D341Med (cell line): ENCODE measurements at regions not wholly inside any gene's neighbourhood (a gene's known extent, or its start where the extent isn't known, plus 50 kb on each side); places are given as distances from the start of the nearest gene placed in this dataset.
"Not testable (repeated sequence)": the region's sequence is repeated elsewhere in the genome, so short reads cannot be mapped to it uniquely, and the experiment has no call there.

Source experiments
- DNase-seq: peaks from one replicate; pipeline ENCODE4 v3.0.0; 2012; ENCODE audit warnings: low spot score

DNA sequence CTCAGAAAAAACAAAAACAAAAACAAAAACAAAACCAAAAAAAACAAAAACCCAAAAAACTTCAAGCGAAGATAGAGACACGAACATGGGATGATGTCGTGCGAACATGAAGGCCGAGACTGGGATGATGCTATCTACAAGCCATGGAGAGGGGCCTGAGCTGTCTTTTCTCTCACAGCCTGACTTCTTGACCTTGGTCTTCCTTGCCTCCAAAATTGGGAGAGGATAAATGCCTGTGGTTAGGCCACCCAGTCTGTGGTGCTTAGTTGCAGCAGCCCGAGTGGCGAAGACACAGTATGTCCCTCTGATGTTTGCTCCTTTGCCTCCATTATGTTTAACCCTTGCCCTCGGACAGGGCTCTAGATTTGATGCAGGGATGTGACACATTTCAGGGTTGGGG lies 130.4 kb upstream of the BASP1 start:
- DNase-seq, result no peak

DNA sequence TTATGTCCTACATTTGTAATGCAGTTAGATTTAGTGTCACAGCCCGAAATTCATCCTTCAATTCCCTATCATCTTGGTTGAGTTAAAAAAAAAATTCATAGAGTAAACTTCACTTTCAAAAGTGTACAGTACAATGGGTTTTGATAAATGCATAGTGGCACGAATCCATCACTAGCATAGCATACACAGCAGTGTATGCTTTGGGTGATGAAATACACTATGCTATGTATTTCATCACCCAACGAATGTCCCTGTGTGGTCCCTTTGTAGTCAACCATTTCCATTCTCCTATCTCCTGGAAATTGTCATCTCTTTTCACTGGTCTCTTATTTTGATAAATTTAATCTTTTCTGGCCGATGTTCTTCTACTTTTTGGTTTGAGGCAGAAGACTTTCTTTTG lies 129.4 kb upstream of the BASP1 start:
- DNase-seq, result no peak

DNA sequence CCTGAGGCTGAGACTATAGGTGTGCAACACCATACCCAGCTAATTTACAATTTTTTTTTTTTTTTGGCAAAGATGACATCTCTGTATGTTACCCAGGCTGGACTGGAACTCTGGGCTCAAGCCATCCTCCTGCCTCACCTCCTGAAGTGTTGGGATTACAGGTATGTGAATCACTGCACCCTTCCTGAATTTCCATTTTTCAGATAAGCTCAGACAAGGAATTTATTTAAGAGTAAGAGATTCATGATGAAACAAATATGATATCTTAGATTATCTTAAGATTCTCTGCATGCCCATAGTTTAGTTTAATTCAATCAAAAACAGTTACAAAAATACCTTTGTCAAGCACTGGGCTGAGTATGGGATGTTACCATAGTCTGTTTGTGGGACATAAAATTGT lies 128.4 kb upstream of the BASP1 start:
- no peak for DNase-seq

DNA sequence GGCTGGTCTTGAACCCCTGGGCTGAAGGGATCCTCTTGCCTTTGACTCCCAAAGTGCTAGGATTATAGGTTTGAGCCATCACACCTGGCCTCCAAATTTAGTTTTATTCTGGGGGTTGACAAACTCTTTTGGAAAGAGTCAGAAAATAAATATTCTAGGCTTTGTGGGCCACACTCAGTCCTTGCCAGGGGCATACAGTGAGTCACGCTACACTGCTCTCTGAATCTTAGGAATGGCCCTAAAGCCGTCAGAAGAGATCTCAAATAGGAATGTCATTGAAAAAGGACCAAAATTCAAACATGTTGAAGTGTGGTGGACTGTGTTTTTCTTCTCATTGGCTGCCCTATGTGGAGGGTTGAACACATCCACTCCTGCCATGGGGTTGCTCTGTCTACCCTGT lies 127.7 kb upstream of the BASP1 start:
- no peak for DNase-seq

DNA sequence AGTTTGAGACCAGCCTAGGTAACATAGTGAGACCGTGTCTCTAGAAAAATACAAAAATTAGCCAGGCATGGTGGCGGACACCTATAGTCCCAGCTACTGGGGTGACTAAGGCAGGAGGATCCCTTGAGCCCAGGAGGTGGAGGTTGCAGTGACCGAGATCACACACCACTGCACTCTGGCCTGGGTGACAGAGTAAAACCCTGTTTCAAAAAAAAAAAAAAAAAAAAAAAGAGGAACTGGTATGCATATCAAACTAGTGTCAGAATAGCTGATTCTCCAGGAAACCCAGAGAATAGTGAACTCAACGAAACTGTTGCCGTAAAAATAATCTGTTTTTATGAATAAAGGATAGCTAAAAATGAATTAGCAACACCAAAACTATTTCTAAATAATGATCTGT lies 126.6 kb upstream of the BASP1 start:
- no peak for DNase-seq

DNA sequence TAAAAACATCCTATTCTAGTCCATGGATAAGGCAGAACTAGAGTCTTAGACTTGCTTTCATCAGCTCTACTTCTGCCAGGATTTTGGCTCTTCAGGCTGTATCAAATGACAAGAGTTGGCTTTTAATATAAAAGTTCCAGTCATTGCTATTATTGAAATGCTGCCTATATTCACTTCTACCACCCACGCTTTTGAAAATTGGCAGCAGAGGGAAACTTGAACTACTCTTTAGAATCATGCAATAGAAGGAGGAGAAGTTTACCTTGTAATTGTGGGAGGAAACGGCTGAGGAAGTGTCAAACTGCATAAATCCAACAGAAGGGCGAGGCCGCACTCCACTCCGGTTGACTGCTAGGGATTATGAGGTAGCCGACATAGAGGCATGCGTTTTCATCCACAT lies 122.6 kb upstream of the BASP1 start:
- no peak for DNase-seq

DNA sequence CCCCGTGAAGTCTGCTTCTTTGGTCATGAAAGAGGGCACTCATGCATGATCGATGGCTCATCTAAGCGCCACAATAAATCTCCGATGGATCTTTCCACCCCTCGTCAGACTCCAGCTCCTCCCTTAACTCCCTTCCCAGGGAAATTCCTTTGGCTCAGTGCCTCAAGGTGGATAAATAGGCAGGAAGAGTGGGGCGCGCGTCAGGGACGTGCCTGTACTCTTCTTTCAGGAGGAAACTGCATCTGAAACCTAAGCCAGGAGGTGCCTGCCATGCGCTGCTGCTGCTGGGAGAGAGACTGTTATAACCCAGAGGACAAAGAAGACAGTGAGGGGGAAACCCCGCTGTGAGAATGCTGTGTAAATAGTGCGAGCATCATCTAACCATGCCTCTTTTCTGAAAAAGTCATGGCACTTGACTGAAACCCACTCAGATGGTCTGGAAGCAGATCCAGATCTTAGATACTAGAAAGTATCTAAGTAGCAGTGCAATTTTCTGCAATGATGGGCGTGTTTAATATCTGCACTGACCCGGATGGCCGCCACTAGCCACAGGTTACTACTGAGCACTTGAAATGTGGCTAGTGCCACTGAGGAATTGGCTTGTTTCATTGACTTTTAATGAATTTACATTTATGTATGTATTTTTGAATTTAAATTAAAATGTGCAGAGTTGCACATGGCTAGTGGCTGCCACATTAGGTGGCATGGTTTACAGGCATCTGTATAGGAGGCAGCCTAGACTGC lies 120.3 kb upstream of the BASP1 start:
- no peak for DNase-seq

DNA sequence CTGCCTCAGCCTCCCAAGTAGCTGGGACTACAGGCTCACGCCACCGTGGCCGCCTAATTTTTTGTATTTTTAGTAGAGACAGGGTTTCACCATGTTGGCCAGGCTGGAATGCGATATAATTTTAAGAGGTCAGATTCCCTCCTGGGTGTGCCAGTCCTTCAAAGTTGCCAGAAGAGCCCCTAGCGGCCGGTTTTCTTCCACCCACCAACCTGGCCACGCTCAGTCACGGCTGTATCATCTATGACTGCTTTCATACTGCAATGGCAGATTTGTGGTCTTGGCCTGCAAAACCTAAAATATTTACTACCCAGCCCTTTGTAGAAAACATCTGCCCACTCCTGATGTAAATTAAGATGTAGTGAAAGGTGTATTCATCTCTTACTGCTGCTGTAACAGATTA lies 117.5 kb upstream of the BASP1 start:
- no peak for DNase-seq

DNA sequence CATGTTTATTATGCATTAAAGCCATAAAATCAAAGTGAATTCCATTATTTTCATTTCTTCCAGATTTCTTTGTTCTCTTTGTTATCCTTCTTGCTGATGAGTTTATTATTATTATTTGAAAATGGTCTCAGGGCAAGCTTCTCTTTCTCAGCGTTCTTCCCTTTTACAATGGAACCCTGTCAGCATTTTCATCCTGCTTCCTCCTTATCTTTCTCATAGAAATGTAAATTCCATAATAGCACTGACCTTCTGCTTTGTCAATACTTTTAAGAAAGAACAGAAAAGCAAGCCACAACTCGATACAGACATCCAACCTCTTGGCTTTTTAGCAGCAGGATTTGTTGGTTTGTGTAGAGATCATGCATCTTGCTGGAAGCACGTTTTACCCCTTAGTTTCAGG lies 114.0 kb upstream of the BASP1 start:
- no peak for DNase-seq

DNA sequence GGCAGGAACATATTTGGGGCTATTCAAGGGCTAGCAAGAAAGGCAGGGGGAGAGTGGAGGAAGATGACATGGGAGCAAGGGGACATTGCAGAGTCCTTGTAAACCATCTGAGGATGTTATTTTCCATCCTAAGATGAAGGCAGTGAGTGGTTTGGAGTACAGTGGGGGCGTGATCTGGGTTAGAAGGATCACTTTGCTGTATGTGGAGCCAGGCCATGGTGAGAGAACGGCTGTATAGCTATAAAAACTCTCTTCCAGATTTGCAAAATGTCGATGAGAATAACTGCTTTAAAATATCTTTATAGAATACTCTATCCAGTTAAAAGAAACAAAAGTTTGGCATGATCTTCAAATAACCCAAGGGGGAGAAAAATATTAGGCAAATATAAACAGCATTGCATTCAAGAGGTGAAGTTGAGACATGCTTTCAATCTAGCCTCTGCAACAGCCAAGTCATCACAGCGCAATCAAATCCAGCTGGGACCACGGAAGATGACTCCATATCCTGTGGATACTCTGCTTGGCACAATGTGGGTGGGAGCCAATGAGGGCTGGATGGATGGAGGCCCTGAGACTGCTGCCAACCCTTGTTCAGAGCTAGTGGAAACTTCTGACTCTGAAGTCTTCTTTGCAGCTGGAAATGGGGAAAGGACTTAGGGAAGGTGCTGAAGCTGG lies 111.5 kb upstream of the BASP1 start:
- no peak for DNase-seq

DNA sequence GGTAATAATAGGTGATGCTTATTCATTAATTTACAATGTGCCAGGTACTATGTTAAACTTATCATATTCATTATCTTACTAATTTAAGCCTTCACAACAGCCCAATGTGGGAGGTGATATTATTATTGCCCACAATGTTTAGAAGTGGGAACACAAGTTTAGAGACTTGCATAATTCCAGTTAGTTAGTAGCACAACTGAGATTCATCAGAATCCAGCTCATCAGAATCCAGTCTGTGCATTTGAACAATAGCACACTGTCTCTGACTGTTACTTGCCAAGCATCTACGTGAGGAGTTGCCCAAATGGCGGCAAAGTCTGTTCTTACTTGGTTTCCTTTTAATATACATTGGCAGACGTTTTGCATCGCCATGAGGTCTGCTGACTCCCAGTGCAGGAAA lies 110.9 kb upstream of the BASP1 start:
- DNase-seq, result no peak

DNA sequence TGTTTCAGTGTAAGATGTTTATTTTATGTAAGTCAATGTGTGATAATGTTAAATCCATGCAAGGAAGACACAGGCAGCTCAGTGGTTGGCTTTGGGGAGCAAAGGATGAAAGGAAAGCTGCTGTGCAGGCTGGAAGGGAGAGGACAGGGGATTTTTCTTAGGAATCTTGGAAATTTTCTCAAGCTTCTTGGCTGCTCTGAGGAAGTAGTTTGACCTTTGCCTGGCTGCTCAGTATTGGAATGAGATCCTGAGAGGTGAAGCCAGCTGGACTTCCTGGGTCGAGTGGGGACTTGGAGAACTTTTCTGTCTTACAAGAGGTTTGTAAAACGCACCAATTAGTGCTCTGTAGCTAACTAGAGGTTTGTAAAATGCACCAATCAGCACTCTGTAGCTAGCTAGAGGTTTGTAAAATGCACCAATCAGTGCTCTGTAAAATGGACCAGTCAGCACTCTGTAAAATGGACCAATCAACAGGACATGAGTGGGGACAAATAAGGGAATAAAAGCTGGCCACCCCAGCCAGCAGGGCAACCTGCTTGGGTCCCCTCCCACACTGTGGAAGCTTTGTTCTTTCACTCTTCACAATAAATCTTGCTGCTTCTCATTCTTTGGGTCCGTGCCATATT lies 105.2 kb upstream of the BASP1 start:
- DNase-seq, result not testable (repeated sequence)

DNA sequence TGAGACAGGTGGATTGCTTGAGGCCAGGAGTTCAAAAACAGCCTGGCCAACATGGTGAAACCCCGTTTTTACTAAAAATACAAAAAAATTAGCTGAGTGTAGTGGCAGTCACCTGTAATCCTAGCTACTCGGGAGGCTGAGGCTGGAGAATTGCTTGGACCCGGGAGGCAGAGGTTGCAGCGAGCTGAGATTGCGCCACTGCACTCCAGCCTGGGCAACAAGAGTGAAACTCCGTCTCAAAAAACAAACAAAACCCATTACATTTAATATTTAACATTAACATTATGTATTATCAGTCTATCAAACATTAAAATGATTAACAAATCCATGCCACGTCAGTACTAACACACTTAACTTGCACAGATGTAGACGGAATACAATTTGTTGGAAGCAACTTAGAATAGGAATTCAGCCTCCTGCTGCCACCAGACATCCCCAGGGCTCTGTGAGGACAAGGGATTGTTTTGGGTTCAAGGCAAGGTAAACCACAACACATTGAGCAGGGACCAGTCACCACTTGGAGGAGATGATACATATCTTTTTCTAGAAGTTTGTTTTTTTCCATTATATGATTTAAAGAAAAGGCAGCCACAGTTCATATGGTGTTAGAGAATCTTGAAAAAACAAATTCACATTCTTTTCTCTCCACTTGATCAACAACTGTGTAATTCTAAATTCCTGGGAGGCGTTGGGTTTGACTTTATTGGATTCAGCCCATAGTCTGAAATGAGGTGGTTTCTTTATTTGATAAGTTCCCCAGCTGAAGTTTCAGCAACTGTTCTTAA lies 104.1 kb upstream of the BASP1 start:
- no peak for DNase-seq

DNA sequence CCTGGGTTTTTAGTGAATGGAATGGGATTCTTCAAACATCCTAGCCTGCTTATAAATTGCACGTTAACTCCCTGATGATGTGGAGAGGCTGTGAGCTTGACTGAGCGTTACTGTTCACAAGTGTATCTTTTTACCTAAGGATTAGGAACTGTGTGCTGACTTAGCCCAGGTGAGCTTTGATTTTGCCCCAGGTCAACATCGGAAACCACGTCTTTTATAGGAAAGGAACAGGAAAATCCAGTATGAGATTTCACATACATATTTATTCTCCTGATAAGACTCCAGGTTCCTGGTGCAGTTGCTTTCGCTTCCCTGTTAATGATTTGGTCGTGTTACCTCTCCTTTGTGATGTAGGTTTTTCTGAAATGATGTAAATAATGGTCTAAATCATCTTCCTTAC lies 103.2 kb upstream of the BASP1 start:
- DNase-seq, result no peak

DNA sequence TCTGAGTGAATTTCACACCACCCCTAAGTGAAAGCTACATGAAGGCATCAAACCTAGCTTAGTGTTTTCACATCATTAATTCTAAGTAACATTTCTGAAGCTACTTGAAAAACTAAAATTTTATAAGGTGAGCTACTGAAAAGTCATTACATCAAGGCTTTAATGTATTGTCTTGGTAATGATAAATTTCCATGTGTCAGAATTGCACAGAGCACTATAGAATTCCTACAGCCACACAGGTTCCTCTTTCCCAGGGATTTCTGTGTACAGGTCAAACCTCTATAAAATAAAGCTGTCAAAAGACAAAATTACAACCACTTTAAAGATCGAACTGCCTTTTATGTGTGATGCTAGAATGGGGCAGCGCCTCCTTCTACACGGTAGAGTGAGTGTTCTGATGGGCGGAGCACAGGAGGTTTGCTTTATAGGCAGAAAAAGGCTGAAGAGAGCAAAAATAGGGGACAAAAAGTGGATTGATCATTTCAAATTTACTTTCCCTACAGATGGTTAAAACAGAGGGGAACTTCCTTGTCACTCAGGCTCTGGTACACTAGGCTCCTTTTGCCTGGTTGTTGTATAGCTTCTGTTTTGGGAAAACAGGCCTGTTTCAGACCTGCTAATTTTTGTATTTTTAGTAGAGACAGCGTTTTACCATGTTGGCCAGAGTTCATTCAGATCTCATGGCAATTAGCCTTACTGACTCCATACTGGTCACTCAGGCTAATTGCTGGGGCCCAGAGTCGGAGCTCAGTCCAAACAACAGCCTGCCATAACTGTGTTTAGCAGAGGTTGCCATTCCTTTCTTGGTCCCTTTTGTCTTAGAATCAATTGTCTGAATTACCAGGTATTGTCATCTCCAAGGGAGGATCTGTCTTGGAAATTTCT lies 102.5 kb upstream of the BASP1 start:
- DNase-seq, result no peak

DNA sequence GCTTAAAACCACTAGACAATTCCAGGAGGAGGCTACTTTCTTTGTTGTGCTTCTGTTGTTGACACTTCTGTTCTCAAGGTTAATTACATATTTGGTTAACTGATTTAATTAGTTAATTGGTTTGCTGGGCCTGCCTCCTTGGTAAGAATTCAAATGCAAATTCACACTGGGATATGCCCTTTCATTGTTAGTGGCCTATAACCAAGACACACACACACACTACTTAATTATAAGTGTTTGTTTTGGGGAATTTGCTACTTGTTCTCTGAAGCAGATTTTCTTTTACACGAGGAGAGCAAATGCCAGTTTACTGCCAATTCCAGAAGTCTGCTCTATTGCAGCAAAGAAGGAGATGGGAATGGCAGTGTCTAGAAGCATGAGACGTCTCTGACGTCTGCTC lies 101.6 kb upstream of the BASP1 start:
- DNase-seq, result no peak

DNA sequence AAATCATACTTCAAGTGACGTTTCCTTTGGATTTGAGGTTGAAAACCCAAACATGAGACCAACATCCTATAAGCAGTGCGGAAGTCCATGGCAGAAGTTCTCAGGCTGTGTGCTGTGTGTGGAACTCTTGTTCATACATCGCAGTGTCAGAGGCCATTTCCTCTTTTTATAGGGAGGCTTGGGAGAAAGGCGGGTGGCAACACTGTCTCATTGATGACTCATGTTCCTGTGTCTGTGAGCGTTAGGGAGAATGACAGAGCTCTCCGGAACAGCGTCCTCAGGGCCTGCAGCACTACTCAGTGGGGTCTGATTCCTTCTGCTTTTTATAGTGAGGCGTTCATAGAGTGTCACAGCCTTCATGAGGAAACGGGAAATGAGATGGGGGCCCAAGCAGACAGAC lies 98.8 kb upstream of the BASP1 start:
- DNase-seq, result no peak

DNA sequence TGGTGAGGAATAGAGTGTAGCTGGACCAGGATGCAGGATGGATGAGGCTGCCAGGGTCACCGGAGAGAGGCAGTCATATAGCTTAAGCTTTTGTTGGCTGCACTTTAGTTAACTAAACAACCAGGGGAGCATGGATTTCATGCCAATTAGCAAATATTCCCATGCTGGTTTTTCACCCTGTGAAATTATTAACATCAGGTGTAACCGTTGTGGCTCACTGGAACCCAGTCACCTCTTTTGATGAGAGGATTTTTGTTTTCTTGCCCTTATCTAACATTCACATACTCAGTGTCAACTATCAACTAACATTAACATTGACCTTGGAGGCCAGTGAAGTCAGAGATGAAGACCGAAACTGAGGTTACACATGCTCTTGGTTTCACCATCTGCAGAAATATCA lies 97.2 kb upstream of the BASP1 start:
- DNase-seq, result no peak

DNA sequence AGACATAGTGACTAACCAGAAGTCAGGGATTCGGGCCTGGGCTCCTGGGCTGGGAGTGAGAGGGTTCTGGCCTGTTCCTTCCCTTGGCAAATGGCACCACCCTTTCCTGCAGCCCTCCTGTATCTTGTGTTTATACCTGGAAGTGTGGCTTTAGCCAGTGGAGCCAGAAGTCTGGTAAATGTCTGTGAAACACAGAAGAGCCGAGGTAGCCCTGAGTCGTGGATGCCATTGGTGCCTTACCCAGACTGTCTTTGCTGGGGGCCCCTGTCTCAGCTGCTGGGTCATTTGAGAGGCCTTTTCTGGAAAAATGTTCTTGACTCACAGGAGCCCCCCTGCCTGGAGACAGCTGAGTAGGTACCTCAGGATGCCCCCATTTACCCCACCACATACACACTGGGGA lies 95.7 kb upstream of the BASP1 start:
- DNase-seq, result no peak

DNA sequence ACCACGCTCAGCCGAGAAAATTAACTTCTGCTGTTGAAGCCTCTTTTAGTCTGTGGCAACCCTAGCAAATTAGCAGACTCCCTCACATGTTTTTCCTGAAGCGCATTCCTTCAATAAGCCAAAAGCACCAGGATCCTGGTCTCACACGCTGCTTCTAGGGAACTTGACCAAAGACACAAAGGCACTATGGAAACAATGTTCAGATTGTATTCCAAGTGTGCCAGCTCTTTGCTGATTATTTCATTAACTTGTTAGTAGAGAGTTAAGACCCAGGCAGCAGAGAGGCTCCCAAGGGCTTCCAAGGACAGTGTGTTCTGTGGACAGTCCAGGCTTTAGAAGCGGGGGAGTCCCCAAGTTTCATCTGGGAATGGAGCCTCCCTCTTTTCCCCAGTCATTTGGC lies 94.4 kb upstream of the BASP1 start:
- DNase-seq, result no peak

DNA sequence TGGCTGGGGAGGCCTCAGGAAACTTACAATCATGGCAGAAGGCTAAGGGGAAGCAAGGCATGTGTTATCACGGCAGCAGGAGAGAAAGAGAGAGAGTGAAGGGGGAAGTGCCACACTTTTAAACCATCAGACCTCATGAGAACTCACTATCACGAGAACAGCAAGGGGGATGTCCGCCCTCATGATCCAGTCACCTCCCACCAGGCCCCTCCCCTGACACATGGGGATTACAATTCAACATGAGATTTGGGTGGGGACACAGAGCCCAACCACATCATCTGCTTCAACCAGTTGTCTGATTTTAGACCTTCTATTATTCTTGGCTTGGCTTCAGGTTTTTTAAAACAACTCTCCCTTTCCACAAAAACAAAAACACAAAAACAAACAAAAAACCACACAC lies 93.7 kb upstream of the BASP1 start:
- not testable (repeated sequence) for DNase-seq

DNA sequence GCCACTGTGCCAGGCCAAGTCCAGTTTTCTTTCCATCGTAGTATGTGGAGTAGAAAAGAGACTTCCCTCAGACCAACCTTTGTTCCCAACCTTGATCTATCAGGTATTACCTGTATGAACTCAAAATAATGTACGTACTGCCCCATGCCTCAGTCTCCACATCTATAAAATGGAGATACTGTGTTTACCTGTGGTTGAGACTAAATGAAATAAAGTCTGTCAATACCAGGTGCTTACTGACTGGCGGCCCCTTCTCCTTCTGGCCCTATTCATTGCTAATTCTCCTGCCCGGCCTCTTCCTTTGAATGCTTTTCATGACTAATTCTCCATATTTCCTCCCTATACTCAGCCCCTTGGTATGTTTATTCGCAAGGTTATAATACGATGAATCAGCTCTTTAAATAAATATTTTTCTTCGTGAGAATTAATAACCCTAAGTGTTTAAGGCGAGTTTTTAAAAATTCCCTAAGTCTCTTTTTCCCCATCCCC lies 89.6 kb upstream of the BASP1 start:
- no peak for DNase-seq
